ENCODE measurements at regions not wholly inside any gene's neighbourhood (a gene's known extent, or its start where the extent isn't known, plus 50 kb on each side); places are given as distances from the start of the nearest gene placed in this dataset.

- no peak overlapping the region for H3K27ac Mint-ChIP-seq
- Histone ChIP-seq H3K27me3 (ENCODE audit: insufficient read depth) (no peaks in the 10 kb centered on the region), H3K27ac (ENCODE audit: low read depth) (no peak overlapping the region), H3K4me2 (no peak overlapping the region), H3K9me2 (ENCODE audit: insufficient read depth) (no peaks in the 10 kb centered on the region), H3K79me2 (replicated peaks; ENCODE audit: insufficient read depth) (no peaks in the 10 kb centered on the region), H3K36me3 (ENCODE audit: insufficient read depth) (no peaks in the 10 kb centered on the region; the same call in 1 of the 2 replicates), H3K4me1 (ENCODE audit: insufficient read depth) (no peaks in the 10 kb centered on the region), H3K4me3 (no peak overlapping the region), H2AFZ (no peak overlapping the region), H3F3A (replicated peaks; ENCODE audit: low read depth) (no peaks in the 10 kb centered on the region), H4K20me1 (replicated peaks; ENCODE audit: insufficient read depth) (no peaks in the 10 kb centered on the region)
- no peak for TF ChIP-seq EZH2phosphoT487 (IDR thresholded peaks at IDR 0.05; ENCODE audit: unreplicated experiment)
- TF ChIP-seq ETS1 (IDR thresholded peaks at IDR 0.05): no peak
- no peak for TF ChIP-seq CREB1 (CRISPR knock-in tag; IDR thresholded peaks at IDR 0.05; ENCODE audit: low read depth)
- no peak for TF ChIP-seq CTCF (conservative IDR thresholded peaks at IDR 0.05; ENCODE audit: low read depth in 2 of 2)
- no peak for TF ChIP-seq ZNF331 (CRISPR knock-in tag; IDR thresholded peaks at IDR 0.05; ENCODE audit: low read depth)
- TF ChIP-seq POLR2AphosphoS5 (IDR thresholded peaks at IDR 0.05; ENCODE audit: low read depth): no peak
- no peak for TF ChIP-seq ZNF114 (CRISPR knock-in tag; IDR thresholded peaks at IDR 0.05)
- no peak for TF ChIP-seq JUNB (IDR thresholded peaks at IDR 0.05; ENCODE audit: unreplicated experiment)
- no peak for TF ChIP-seq REST (IDR thresholded peaks at IDR 0.05; ENCODE audit: unreplicated experiment)
- no peak for TF ChIP-seq EZH2 (IDR thresholded peaks at IDR 0.05; ENCODE audit: low read depth, unreplicated experiment)
- TF ChIP-seq NANOG (IDR thresholded peaks at IDR 0.05; ENCODE audit: borderline replicate concordance): no peak
- no peak for TF ChIP-seq ZNF462 (CRISPR knock-in tag; IDR thresholded peaks at IDR 0.05)
- TF ChIP-seq STAT1 (IDR thresholded peaks at IDR 0.05; ENCODE audit: unreplicated experiment): no peak
- DNase-seq (ENCODE audit: low spot score) (no peak), ATAC-seq (no peak)
- no peaks in the 10 kb centered on the region for H3K36me3 Mint-ChIP-seq (ENCODE audit: low read depth)
- H3K4me1 Mint-ChIP-seq: no peaks in the 10 kb centered on the region
- H3K9me3 Mint-ChIP-seq: no peaks in the 10 kb centered on the region; the same call in 2 of the 3 replicates
- H3K27me3 Mint-ChIP-seq (ENCODE audit: insufficient read depth, low read depth, poor library complexity): peaks cover 3% of the 10 kb centered on the region
- no peak overlapping the region for H3K4me3 Mint-ChIP-seq
These were observed 403.5 kb upstream of the RNF32 start for GRCh38 chr7:156236936-156237599.

All from GM23338 (cell line).